Ovary (tissue), 3 donors: ENCODE measurements at regions not wholly inside any gene's neighbourhood (a gene's known extent, or its start where the extent isn't known, plus 50 kb on each side); places are given as distances from the start of the nearest gene placed in this dataset.

Experiments used
- CTCF ChIP-seq, 3 donors: fragments of 450-650 bp in 2 of 3; fragments of 200-600 bp in 1 of 3; IDR thresholded peaks; one replicate each; pipeline versions ENCODE4 v1.5.1 to v1.8.0; 2016 to 2022; ENCODE audit warnings: antibody characterized with exemption in 3 of 3, mild to moderate bottlenecking in 1 of 3
- POLR2A ChIP-seq: fragments of 450-650 bp; IDR thresholded peaks from one replicate; pipeline ENCODE4 v1.6.1; 2017; ENCODE audit warnings: antibody characterized with exemption, mild to moderate bottlenecking, moderate library complexity
- donor health status: DM: no; HTN: no; CAD: no.

GRCh38 chr1:242966892-242967291, 288.2 kb downstream of the CEP170 start:
- TF ChIP-seq CTCF (IDR thresholded peaks at IDR 0.05) (no peak), POLR2A (no peak)
